GM21529 (cell line): ENCODE measurements at regions not wholly inside any gene's neighbourhood (a gene's known extent, or its start where the extent isn't known, plus 50 kb on each side); places are given as distances from the start of the nearest gene placed in this dataset.

Experiments
- ATAC-seq: cut with Tn5 transposase; IDR thresholded peaks from one replicate; pipeline ENCODE4 v1.9.1; 2021; ENCODE audit not compliant: unreplicated experiment

- no peak for ATAC-seq
Observed at GRCh38 chr3:77945320-77945719, 905.4 kb downstream of the ROBO2 start.

DNA sequence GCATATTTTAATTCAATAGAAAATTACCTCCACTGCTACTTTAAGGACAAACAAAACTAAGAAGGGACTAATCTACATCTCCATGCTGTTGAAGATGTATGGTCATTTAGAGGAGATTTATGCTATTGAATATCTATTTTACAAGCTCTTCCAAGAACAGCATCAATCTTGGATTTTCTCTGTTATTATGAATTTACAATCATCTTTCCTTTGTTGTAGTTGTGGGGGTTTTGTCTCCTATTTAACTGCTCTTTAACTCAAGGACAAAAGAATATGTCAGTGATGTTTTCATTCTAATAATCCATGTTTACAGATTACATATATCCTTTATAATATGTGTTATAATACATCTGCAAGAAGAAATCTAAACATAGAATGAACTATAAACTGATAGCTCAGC lies 907.8 kb downstream of the ROBO2 start:
- no peak for ATAC-seq

GRCh38 chr3:77967621-77968020 lies 927.7 kb downstream of the ROBO2 start:
- no peak for ATAC-seq

- ATAC-seq = no peak
Observed at GRCh38 chr3:77976079-77976478, 936.2 kb downstream of the ROBO2 start.

DNA sequence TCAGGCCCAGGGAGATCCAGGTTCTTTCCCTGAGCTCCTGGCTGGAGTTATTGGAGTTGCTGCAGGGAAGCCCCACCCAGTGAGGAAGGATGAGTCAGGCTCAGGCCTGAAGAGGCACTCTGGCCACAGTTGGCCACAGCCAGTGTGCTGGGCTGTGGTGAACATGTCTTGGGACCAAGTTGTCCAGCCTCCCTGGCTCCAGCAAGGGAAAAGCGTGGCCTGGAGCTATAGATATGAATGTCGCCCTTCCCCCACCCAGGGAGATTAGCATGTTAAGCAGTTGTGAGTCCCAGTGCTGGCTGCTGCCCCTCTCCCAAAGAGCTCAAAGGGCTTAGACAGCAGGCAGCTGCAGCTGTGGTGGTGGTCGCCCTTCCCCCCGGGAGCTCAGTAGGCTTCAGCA lies 963.2 kb downstream of the ROBO2 start:
- ATAC-seq = no peak

- ATAC-seq = no peak
Observed at GRCh38 chr3:78004571-78004970, 964.7 kb downstream of the ROBO2 start.

GRCh38 chr3:78013653-78014052 lies 973.8 kb downstream of the ROBO2 start:
- no peak for ATAC-seq

GRCh38 chr3:78015856-78016255 lies 976.0 kb downstream of the ROBO2 start:
- ATAC-seq = no peak

GRCh38 chr3:78021710-78022109 lies 981.8 kb downstream of the ROBO2 start:
- ATAC-seq = no peak

DNA sequence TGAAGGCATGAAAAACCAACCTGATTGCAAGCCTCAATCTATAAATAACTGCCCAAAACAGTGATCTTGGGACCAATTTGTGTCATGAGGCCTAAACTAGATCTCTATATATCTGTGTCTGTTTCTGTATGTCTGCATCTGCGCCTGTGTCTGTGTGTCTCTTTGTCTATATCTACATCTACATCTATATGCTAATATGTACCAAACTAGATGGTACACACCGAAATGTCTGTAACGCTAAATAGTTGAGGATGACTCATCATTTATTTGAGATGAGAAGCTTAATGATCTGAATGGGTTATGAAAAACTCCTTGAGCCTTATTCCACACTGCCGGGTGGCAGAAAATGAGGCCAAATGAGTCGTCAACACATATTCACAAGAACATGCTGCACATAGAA lies 982.3 kb downstream of the ROBO2 start:
- no peak for ATAC-seq

GRCh38 chr3:78023257-78023656 lies 983.4 kb downstream of the ROBO2 start:
- ATAC-seq = no peak

DNA sequence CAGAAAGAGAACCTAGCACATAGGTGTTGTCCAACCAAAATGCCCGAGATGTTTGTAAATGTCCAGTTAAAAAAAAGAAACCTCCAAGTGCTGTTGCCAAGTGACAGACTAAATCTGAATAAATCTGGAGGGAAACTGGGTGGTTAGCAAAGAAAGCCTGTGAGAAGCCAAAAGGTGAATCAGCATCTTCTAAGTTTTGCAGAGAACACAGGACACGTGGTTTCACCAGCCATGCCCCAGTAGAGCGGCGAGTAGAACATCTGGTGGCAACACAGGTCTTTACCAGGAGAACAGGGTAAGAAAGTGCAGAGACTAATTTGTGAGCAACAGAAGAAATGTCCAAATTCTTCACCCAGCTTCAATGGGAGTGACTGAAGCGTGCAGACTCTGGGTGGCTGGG lies 986.0 kb downstream of the ROBO2 start:
- no peak for ATAC-seq

- ATAC-seq = no peak
Observed at GRCh38 chr3:78026318-78026828, 986.5 kb downstream of the ROBO2 start.

GRCh38 chr3:78029775-78030174 lies 989.9 kb downstream of the ROBO2 start:
- ATAC-seq = no peak

- ATAC-seq = no peak
Observed at GRCh38 chr3:78035131-78035641, 995.3 kb downstream of the ROBO2 start.

DNA sequence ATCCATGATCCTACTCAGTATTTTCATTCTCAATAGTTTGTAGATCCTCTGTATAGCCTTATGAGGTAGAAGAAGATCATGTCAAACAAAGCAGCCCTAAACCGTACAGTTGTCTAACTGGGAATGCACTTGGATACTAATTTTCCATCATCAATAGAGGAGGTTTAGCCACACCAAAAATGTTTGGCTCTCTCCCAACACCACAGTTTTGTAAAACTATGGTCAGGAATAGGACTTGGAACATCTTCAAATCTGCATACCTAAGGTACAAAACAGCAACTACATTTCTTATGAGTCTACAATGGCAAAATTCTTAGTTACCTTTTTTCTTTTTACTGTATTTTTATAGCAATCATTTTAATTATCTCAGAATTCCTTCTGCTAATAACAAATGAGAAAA lies 1001.6 kb downstream of the ROBO2 start:
- ATAC-seq = no peak

DNA sequence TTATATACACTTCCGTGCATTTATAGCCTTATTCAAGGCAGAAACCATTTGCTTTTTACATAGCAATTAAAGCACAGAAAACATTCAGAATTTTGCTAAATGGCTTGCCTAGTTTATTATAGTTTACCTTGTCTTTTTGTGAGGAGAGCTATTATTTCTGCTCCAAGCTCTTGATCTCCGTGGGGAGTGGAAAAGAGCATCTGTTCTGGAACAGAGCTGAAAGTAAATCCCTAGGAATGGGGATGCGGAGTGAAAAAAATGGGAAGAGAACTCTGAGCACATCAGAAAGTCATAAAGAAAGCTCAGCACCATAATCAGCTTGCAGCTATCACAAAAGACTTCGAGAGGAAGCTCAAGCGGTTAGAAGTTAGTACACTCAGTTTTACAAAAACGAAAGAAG lies 1006.7 kb downstream of the ROBO2 start:
- ATAC-seq = no peak

GRCh38 chr3:78048698-78049097 lies 1008.8 kb downstream of the ROBO2 start:
- ATAC-seq = no peak

DNA sequence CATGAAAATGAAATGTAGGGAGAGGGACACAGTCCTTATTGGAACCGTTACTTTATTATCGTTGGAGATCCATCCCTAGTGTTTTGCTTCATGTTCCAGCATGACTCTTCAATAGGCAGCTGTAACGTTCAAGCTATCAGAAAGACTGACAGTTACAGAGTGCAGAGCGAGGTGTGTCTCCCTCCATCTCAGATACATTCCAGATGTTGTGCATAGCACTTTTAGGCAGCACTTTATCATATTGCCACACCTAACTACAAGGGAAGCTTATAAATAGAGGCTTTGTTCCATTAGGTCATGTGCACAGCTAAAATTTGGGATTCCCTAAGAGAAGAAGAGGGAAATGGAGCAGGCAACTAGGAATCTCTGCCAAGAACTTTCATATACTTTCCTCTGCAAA lies 1009.6 kb downstream of the ROBO2 start:
- no peak for ATAC-seq

DNA sequence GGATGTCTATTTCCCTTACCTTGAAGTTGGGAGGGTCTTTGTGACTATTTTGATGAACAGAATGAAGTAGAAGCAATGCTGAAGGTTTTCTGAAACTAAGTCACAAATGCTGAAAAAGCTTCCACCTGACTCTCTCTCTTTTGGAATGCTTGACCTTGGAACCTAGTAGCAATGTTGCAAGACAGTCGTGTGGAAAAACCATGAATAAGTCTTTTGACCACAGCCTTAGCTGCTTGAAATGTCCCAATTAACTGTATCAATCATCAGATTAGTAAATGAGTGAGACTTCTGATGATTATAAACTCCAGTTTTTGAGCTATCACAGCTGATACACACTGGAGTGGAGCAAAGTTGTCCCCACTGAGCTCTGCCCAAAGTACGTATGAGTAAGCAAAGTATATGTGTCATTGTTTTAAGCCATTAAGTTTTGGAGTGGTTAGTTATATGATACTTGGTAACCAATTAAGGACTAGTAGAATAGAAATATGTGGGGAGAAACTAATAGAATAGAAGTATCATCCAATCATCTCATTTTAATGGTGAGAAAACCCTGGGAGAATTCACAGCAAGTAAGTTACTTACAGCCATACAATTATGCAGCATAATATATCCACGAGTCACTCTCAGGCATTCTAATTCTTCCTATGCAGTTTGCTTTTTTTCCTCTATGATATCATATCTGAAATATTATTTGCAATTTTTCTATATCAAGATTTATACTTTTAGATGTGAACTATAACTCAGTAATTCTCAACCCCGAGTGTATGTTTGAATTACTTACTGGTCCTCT lies 1010.6 kb downstream of the ROBO2 start:
- ATAC-seq = no peak

- no peak for ATAC-seq
Observed at GRCh38 chr3:78052746-78053145, 1012.8 kb downstream of the ROBO2 start.

GRCh38 chr3:78066287-78066686 lies 1026.4 kb downstream of the ROBO2 start:
- ATAC-seq = no peak

DNA sequence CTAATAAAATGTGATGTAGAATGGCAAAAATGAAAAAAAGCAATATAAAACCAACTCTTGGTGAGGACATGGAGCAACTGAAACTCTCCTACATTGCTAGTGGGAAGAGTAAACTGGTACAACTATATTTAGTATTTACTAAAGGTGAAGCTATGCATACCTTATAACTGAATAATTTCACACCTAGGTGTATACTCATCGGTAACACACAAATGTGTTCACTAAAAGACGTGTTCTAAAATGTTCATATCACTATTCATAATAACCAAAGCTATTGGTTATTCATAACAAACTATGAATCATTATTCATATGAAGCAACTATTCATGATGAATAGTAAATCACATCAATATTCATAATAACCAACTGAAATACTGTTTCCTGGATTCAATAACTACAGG lies 1030.3 kb downstream of the ROBO2 start:
- no peak for ATAC-seq
